Calu3 (cell line): ENCODE measurements at regions not wholly inside any gene's neighbourhood (a gene's known extent, or its start where the extent isn't known, plus 50 kb on each side); places are given as distances from the start of the nearest gene placed in this dataset.

Source experiments
- BruUV-seq: library from RNA; stranded (reverse); fragments of 400-500 nt; replicated peaks from 2 replicates; lab custom pipeline; 2021; lab: Mats Ljungman, UMichigan
- CTCF ChIA-PET: fragments of 300-600 bp; sonication (Branson Sonifier 250); formaldehyde crosslinking; loops from one replicate; lab custom pipeline; 2022; ENCODE audit warnings: antibody characterized with exemption; lab: Charles Lee
- DNase-seq: peaks from one replicate; pipeline ENCODE4 v3.0.0; 2022
- H3K27ac Mint-ChIP-seq: one replicate; pipeline ENCODE4 v1.8.0; 2022; ENCODE audit warnings: mixed read lengths; ENCODE audit not compliant: unreplicated experiment
- H3K27me3 Mint-ChIP-seq: one replicate; pipeline ENCODE4 v1.8.0; 2022; ENCODE audit warnings: mixed read lengths; ENCODE audit not compliant: unreplicated experiment
- H3K36me3 Mint-ChIP-seq: one replicate; pipeline ENCODE4 v1.8.0; 2022; ENCODE audit warnings: mild to moderate bottlenecking, moderate library complexity, mixed read lengths; ENCODE audit not compliant: insufficient read depth, unreplicated experiment
- H3K4me1 Mint-ChIP-seq: one replicate; pipeline ENCODE4 v1.8.0; 2022; ENCODE audit warnings: mild to moderate bottlenecking, low read depth, mixed read lengths; ENCODE audit not compliant: unreplicated experiment
- H3K4me3 Mint-ChIP-seq: one replicate; pipeline ENCODE4 v1.8.0; 2022; ENCODE audit warnings: mild to moderate bottlenecking, low read depth, moderate library complexity, mixed read lengths; ENCODE audit not compliant: unreplicated experiment
- H3K9me3 Mint-ChIP-seq: one replicate; pipeline ENCODE4 v1.8.0; 2022; ENCODE audit warnings: low read depth, mixed read lengths; ENCODE audit not compliant: unreplicated experiment
- CTCF ChIP-seq: fragments of 200-600 bp; IDR thresholded peaks from one replicate; pipeline ENCODE4 v1.8.0; 2022; ENCODE audit warnings: antibody characterized with exemption; ENCODE audit not compliant: unreplicated experiment
- intact Hi-C: fragments of 100-400 bp; cut with micrococcal nuclease; formaldehyde crosslinking; loops from one replicate; pipeline ENCODE4 v1.10.0; 2022; ENCODE audit not compliant: unreplicated experiment

- no peak for DNase-seq
- H3K27ac Mint-ChIP-seq = no peak overlapping the region
- no peak for TF ChIP-seq CTCF
- intact Hi-C loops = no loop called here
- peaks cover 4% of the 10 kb centered on the region for H3K9me3 Mint-ChIP-seq
- no peaks in the 10 kb centered on the region for H3K36me3 Mint-ChIP-seq
- H3K4me1 Mint-ChIP-seq = no peaks in the 10 kb centered on the region
- no peak overlapping the region for H3K4me3 Mint-ChIP-seq
- no TSS peak for BruUV-seq
- CTCF ChIA-PET = no interaction called here
- no peaks in the 10 kb centered on the region for H3K27me3 Mint-ChIP-seq
Measured at GRCh38 chr5:44189255-44189654, 200.0 kb downstream of the FGF10 start.

- H3K4me1 Mint-ChIP-seq = no peaks in the 10 kb centered on the region
- DNase-seq = no peak
- BruUV-seq = no TSS peak
- intact Hi-C loops = no loop called here
- H3K9me3 Mint-ChIP-seq = no peaks in the 10 kb centered on the region
- no peak for TF ChIP-seq CTCF
- CTCF ChIA-PET = no interaction called here
- H3K27me3 Mint-ChIP-seq = no peaks in the 10 kb centered on the region
- H3K27ac Mint-ChIP-seq = no peak overlapping the region
- H3K4me3 Mint-ChIP-seq = no peak overlapping the region
- no peaks in the 10 kb centered on the region for H3K36me3 Mint-ChIP-seq
Measured at GRCh38 chr5:44187973-44188372, 201.2 kb downstream of the FGF10 start.

GRCh38 chr5:44183753-44184152, 205.5 kb downstream of the FGF10 start:
- TF ChIP-seq CTCF = no peak
- no peaks in the 10 kb centered on the region for H3K4me1 Mint-ChIP-seq
- no peaks in the 10 kb centered on the region for H3K36me3 Mint-ChIP-seq
- no peaks in the 10 kb centered on the region for H3K27me3 Mint-ChIP-seq
- DNase-seq = no peak
- intact Hi-C loops = no loop called here
- H3K9me3 Mint-ChIP-seq = no peaks in the 10 kb centered on the region
- H3K4me3 Mint-ChIP-seq = no peak overlapping the region
- CTCF ChIA-PET = no interaction called here
- H3K27ac Mint-ChIP-seq = no peak overlapping the region
- BruUV-seq = no TSS peak

- DNase-seq = no peak
- CTCF ChIA-PET = no interaction called here
- Mint-ChIP-seq H3K27me3 (no peaks in the 10 kb centered on the region), H3K27ac (no peak overlapping the region), H3K4me1 (no peaks in the 10 kb centered on the region), H3K36me3 (no peaks in the 10 kb centered on the region), H3K4me3 (no peak overlapping the region), H3K9me3 (no peaks in the 10 kb centered on the region)
- TF ChIP-seq CTCF = no peak
- intact Hi-C loops = no loop called here
- no TSS peak for BruUV-seq
Measured at GRCh38 chr5:44183312-44183711, 205.9 kb downstream of the FGF10 start.
